Tibial artery (tissue), 4 donors: ENCODE measurements at regions not wholly inside any gene's neighbourhood (a gene's known extent, or its start where the extent isn't known, plus 50 kb on each side); places are given as distances from the start of the nearest gene placed in this dataset.
"Not testable (repeated sequence)": the region's sequence is repeated elsewhere in the genome, so short reads cannot be mapped to it uniquely, and the experiment has no call there.

Experiments
- DNase-seq, 2 donors: peaks; one replicate each; pipeline ENCODE4 v3.0.0-alpha.2; 2019
- H3K27ac ChIP-seq, 2 donors: fragments of 200-600 bp; sonication (generic) in 1 of 2; 1 replicate in 1 of 2; 2 replicates in 1 of 2; pipeline ENCODE4 v1.5.1; 2018 to 2019; ENCODE audit warnings: mild to moderate bottlenecking in 1 of 2
- H3K27me3 ChIP-seq, 2 donors: fragments of 200-600 bp; sonication (generic) in 1 of 2; one replicate each; pipeline versions ENCODE4 v1.5.1 to v1.6.0; 2016 to 2019
- H3K36me3 ChIP-seq, 3 donors: fragments of 200-600 bp; sonication (generic) in 2 of 3; one replicate each; pipeline ENCODE4 v1.5.1; 2016 to 2019; ENCODE audit warnings: mild to moderate bottlenecking in 2 of 3
- H3K4me1 ChIP-seq, 4 donors: fragments of 200-600 bp; sonication (generic) in 2 of 4; 1 replicate in 3 of 4; 2 replicates in 1 of 4; pipeline ENCODE4 v1.5.1; 2016 to 2019
- H3K4me3 ChIP-seq, 2 donors: fragments of 200-600 bp; sonication (generic) in 1 of 2; 1 replicate in 1 of 2; 2 replicates in 1 of 2; pipeline ENCODE4 v1.5.1; 2018 to 2019; ENCODE audit warnings: mild to moderate bottlenecking in 2 of 2
- H3K9me3 ChIP-seq, 3 donors: fragments of 200-600 bp; sonication (generic) in 1 of 3; one replicate each; pipeline ENCODE4 v1.5.1; 2016 to 2019
- intact Hi-C: fragments of 100-400 bp; cut with DNase I; formaldehyde crosslinking; loops from one replicate; pipeline ENCODE4 v1.15.0; 2023; ENCODE audit warnings: low total_unique reads
- TF ChIP-seq, protein P1 (sequence below), 2 experiments: fragments of 200-600 bp in 1 of 2; fragments of 450-650 bp in 1 of 2; IDR thresholded peaks; one replicate each; pipeline ENCODE4 v1.5.1; 2017 to 2019; ENCODE audit warnings: antibody characterized with exemption in 2 of 2, mild to moderate bottlenecking in 1 of 2, moderate library complexity in 1 of 2

DNA sequence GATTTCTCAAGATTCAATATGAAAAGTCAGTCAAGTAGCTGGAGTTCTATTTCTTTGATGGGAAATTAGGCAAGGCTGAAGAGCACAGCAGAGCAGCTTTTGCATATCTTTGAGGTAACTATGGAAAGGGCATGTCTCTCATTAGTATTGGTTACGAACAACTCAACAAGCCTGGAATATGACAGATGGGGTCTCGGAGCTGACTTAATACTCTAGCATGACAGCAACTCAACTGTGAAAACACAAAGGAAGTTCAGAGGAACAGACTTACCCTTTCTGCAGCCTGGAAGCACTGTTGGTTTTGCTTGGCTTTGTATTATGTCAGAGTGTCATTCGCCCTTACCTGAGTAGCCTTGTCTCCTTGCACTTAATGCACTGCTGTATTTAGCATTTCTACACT, 79.9 kb upstream of the AADAT start:
- no peak overlapping the region for H3K27ac ChIP-seq
- intact Hi-C loops, result no loop called here
- no peaks in the 10 kb centered on the region for H3K9me3 ChIP-seq
- no peak for DNase-seq
- TF ChIP-seq, protein P1, sequence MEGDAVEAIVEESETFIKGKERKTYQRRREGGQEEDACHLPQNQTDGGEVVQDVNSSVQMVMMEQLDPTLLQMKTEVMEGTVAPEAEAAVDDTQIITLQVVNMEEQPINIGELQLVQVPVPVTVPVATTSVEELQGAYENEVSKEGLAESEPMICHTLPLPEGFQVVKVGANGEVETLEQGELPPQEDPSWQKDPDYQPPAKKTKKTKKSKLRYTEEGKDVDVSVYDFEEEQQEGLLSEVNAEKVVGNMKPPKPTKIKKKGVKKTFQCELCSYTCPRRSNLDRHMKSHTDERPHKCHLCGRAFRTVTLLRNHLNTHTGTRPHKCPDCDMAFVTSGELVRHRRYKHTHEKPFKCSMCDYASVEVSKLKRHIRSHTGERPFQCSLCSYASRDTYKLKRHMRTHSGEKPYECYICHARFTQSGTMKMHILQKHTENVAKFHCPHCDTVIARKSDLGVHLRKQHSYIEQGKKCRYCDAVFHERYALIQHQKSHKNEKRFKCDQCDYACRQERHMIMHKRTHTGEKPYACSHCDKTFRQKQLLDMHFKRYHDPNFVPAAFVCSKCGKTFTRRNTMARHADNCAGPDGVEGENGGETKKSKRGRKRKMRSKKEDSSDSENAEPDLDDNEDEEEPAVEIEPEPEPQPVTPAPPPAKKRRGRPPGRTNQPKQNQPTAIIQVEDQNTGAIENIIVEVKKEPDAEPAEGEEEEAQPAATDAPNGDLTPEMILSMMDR (IDR thresholded peaks at IDR 0.05), result no peak
- no peaks in the 10 kb centered on the region for H3K4me1 ChIP-seq
- H3K27me3 ChIP-seq, result no peaks in the 10 kb centered on the region
- H3K4me3 ChIP-seq, result no peak overlapping the region
- H3K36me3 ChIP-seq, result no peaks in the 10 kb centered on the region

DNA sequence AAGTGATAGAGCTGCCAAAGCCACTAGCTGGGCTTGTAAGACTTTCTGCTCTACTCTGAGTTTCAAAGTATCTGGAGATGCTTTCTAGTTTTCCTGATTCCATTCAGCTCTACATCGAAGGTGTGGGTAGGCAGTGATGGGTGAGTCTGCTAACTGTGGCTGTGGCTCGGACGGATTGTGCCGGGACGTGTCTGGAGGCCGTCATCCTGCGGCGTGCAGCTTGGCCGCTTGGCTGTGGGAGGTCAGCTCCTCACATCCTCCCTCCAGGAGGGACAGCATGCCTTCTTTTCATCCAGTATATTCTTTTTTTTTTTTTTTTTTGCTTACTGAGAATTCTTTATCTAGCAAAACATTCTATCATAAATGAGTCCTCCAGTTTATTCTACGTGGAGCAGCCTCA, 77.9 kb upstream of the AADAT start:
- Histone ChIP-seq H3K9me3 (no peaks in the 10 kb centered on the region), H3K27me3 (no peaks in the 10 kb centered on the region), H3K36me3 (no peaks in the 10 kb centered on the region), H3K4me3 (no peak overlapping the region), H3K4me1 (no peaks in the 10 kb centered on the region), H3K27ac (no peak overlapping the region)
- TF ChIP-seq, protein P1 (IDR thresholded peaks at IDR 0.05), result no peak
- intact Hi-C loops, result no loop called here
- no peak for DNase-seq

DNA sequence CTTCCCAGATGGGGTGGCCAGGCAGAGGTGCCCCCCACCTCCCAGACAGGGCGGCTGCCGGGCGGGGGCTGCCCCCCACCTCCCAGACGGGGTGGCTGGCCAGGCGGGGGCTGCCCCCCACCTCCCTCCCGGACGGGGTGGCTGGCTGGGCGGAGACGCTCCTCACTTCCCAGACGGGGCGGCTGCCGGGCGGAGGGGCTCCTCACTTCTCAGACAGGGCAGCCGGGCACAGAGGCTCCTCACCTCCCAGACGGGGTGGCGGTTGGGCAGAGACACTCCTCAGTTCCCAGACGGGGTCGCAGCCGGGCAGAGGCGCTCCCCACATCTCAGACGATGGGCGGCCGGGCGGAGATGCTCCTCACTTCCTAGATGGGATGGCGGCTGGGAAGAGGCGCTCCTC, 76.4 kb upstream of the AADAT start:
- H3K4me1 ChIP-seq, H3K4me3 ChIP-seq, H3K27me3 ChIP-seq, DNase-seq, H3K36me3 ChIP-seq, H3K9me3 ChIP-seq, intact Hi-C loops, H3K27ac ChIP-seq: not testable (repeated sequence)

DNA sequence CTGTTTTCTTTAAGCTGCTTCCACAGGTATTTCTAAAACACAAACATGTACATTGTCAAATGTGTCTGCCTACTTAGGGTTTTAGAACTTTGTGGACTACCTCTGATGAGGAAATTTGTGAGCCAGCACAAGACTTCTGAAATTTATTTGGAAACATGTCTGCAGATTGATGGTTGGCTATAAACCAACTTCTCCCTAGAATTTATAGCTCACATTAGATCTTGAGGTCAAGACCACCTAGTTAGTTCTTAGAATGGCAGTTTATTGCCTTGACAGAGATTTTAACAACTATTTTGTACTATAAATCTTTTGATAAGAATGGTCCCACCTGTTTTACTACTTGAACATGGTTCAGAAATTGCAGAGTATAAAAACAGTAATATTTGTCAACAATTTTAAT, 72.7 kb upstream of the AADAT start:
- TF ChIP-seq, protein P1 (IDR thresholded peaks at IDR 0.05), result no peak
- intact Hi-C loops, result no loop called here
- DNase-seq, result no peak
- Histone ChIP-seq H3K36me3 (no peaks in the 10 kb centered on the region), H3K9me3 (peaks cover 0 to 6% (median 0%) of the 10 kb centered on the region in 3 donors), H3K27ac (no peak overlapping the region), H3K4me3 (no peak overlapping the region), H3K27me3 (no peaks in the 10 kb centered on the region), H3K4me1 (no peaks in the 10 kb centered on the region)

DNA sequence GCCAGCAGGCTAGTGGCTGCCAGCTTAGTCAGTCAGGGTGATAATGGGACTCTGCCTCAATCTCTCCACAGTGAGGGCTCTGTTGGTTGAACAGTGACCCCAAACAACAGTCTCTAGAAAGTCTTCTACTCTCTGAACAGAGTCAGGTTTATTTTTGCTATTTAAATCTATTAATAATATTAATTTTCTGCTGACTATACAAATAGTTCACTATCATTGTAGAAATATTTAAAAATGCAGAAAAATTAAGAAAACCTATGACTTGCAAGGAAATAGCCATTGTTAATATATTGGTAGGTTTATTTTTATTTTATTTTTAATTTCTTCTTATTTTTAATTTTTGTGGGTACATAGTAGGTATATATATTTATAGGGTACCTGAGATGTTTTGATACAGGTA, 67.9 kb upstream of the AADAT start:
- Histone ChIP-seq H3K36me3 (no peaks in the 10 kb centered on the region), H3K27me3 (no peaks in the 10 kb centered on the region), H3K9me3 (peaks cover 0 to 6% (median 0%) of the 10 kb centered on the region in 3 donors), H3K4me3 (no peak overlapping the region), H3K27ac (no peak overlapping the region), H3K4me1 (no peaks in the 10 kb centered on the region)
- intact Hi-C loops, result no loop called here
- no peak for DNase-seq
- TF ChIP-seq, protein P1 (IDR thresholded peaks at IDR 0.05), result no peak

DNA sequence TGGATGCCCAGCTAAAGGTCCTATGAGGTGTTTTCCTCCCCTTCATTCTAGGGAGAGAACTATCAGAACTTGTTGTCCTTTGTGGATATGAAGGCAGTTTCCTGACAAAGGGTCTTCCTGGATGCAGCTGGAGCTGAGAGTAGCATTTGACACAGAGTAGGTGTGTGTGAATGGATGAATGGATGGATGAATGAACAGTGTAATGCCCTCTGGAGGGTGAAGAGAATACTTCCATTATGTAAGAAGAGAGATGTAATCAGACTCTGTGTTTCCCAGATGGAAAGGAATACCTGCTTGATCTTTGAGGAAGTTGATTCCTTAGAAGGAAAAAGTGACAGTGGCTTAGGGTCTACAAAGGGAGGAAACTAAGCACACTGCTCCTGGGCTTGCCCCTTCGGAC, 55.4 kb upstream of the AADAT start:
- intact Hi-C loops, result no loop called here
- no peaks in the 10 kb centered on the region for H3K36me3 ChIP-seq

More for the DNA sequence above, 55.4 kb upstream of the AADAT start:
- no peaks in the 10 kb centered on the region for H3K4me1 ChIP-seq
- TF ChIP-seq, protein P1 (IDR thresholded peaks at IDR 0.05), result no peak
- H3K27me3 ChIP-seq, result no peaks in the 10 kb centered on the region
- no peak overlapping the region for H3K27ac ChIP-seq
- H3K4me3 ChIP-seq, result no peak overlapping the region
- no peaks in the 10 kb centered on the region for H3K9me3 ChIP-seq
- no peak for DNase-seq
